Activated T-helper 9 cell treated with anti-CD3 and anti-CD28 coated beads, Interleukin-2, amount 50 U/mL, for 16 hours (primary cell): ENCODE measurements at regions not wholly inside any gene's neighbourhood (a gene's known extent, or its start where the extent isn't known, plus 50 kb on each side); places are given as distances from the start of the nearest gene placed in this dataset.

Source experiments
- DNase-seq: peaks from one replicate; pipeline ENCODE4 v3.0.0-alpha.2; 2020; ENCODE audit warnings: low read depth

DNA sequence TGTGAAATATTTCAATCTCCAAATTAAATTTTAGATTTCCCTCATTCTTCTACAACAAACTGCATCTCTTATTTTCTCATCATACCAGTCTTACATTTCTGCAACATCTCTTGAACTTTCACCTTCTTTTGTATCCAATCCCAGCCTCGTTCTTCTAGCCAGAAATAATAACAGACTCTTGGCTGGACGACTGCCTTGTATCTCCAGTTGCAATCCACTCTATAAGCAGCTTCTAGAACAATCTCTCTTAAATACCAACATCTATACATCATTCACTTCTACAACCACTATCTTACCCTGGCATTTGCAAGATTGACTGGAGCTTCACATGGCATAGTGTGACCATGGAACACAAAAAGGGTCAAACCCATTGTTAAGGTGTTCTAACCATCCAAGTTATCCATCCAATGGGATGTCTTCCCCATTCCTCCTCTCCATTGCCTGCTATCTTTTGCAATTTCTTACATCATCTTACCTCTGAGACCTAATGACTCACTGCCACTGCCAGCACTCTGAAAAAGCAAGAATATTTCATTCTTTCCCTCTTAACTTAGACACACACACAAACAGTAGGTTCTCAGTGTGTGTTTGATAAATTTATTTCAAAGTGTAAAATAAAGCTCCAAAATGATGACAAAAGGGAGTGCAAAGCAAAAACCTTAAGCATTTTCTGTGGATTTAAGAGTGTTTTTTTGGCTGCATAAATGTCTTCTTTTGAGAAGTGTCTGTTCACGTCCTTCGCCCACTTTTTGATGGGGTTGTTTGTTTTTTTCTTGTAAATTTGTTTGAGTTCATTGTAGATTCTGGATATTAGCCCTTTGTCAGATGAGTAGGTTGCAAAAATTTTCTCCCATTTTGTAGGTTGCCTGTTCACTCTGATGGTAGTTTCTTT, 145.6 kb downstream of the METTL4 start:
- DNase-seq, result no peak

DNA sequence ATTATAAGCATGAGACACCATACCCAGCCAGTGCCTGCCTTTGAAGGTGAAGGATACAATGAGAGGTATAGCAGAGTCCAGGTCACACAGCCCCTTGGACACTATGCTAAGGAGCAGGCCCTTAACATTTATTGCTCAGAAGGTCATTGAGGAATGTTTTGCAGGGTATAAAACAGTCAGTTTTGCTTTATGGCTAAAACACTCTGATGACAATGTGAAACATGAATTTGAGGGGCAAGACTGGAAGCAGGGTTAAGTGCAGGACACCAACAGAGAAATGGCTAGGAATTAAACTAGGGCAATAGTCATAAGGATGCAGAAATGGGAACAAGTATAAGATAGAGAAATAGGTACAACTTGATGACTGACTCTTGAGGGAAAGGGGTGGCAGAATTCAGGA, 141.1 kb downstream of the METTL4 start:
- no peak for DNase-seq

DNA sequence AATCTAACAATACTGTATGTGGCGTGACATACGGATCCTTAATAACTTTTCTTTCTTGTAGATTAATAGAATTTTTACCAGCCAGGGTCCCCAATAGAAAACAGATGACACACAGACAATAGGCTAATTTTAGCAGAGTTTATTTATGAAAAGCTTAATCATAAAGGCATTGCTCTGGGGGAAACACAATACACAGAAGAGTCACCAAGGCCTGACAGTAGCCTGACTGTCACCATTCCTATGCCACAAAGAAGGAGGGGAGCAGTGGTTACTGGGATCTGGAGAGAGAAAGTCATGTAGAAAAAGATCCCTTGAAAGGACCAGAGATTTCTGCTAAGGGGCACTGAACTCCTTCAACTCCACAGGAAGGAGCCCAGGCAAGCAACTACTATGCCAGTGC, 139.5 kb downstream of the METTL4 start:
- DNase-seq, result no peak

DNA sequence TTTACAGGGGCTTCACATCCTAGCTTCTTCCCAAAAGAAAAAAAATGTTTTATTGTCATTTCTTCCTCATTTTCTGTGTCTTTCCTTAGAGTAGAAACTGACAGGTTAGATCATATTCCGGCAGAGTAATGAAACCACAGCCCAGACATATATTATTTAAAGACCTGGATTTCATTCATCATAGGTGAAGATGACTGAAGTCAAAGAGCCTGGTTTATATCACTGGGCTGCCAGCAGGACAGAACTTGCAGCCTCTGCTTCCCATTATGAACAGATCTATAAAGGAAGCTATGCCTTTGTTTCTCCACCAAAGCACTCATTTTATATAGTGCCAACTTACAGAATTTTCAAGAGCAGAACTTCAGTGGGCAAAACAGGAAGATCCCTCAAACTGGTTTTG, 137.9 kb downstream of the METTL4 start:
- no peak for DNase-seq

DNA sequence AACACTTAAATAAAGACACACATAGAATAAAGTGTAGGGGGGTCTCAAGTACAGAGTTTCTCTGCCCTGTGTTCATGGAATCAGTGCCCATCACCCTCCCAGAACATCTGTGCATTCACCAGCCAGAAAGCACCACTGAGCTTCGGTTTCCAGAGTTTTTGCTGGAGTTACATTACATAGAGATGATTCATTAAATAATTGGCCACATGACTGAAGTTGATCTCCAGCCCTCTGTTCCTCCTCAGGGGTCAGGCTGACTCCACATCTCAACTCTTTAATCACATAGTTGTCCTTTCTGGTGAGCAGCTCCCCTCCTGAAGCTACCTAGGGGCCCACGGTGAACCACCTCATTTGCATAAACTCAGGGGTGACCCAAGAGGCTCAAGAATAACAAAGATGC, 129.8 kb downstream of the METTL4 start:
- no peak for DNase-seq

DNA sequence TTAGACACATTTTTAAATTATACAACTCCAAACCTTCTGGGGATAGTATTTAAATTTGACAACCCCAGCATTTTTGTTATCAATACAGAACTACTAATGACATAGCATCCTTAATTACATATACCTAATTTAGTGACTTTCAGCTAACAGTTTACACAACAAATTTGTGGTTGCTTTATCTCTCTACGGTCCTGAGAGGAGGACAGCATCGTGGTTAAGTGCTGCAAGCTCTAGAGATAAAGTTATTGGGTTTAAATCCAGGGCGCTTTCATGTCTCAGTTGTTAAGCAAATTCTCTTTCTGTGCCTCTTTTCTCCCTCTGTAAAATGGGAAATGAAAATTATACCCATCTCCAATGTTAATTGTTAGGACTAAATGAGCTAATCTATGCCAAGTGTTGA, 129.3 kb downstream of the METTL4 start:
- DNase-seq, result no peak

DNA sequence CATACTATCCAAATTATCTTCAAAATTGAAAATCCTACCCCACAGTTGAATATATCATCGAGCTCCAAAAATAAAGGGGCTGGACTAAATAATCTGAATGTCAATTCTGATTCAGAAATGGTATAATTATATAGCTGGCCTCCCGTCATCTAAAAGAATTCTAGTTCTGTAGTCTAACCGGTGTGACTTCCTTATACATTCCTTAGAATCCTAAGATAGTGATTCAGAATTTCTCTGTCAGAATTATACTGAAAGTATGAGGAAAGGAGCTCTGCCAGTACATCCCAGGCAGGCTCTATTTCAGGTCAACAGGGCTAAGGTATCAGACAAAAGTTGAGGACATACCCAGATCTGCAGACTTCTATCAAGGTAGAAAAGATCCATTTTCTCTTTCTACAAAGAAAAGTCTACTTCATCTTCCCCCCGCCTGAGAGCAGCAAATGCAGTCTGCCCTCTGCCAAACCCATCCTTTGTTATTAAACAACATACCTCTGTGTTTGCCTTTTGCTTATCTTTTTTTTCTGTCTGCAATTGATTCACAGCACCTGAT, 128.5 kb downstream of the METTL4 start:
- no peak for DNase-seq

DNA sequence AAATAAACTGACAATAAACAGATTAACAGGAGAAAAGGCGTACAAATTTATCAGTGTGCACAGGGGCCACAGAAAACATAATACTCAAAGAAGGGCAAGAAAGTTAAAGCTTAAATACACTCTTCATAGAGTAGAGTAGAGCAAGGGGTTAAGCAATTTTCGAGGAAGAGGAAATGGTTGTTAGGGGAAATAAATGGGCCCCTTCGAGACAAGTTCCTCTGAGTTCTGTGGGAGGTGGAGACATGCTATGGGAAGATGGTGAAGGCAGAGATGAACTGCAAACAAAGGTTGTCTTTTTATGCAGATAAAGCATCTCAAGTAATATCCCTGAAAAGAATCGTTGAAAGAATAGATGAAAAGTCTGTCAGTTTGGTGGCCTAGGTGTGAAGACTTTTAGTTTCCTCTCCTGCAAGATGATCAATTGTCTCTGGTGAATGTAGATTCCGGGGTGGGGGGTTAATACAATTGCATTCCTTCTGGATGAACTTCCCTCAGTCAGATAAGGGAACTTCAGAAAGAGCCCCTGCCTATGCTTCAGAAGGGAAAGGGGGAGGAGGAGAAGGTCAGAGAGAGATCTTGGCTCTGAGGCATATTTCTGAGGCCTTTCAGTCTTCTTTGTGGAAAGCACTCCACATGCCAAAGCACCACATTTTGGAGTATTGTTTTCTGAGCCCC, 127.0 kb downstream of the METTL4 start:
- DNase-seq, result no peak

DNA sequence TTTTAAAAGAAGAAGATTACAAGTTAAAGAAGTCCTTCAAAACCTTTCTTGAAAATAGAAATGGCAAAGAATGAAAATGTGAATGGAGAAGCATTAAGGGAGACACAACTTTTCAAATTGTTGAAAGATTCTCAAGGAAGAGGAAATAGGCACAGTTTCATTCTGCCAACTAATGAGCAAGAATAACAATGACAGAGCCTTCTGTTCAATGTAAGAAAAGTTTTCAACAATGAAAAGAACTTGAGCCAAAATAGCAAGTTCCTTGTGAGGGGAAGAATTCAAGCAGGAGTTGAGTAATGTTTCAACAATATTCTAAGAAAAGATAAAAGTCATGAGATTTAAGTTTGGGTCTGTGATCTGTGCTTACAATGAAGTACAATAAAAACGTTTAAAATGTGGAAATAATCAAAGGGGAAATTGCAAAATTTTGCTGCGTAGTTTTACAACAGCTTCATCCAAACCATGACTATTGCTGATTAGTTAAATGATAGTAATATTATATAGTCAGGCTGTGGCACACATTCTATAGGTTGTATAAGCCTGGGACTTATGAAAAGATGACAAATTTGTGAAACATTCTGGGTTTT, 122.6 kb downstream of the METTL4 start:
- no peak for DNase-seq

DNA sequence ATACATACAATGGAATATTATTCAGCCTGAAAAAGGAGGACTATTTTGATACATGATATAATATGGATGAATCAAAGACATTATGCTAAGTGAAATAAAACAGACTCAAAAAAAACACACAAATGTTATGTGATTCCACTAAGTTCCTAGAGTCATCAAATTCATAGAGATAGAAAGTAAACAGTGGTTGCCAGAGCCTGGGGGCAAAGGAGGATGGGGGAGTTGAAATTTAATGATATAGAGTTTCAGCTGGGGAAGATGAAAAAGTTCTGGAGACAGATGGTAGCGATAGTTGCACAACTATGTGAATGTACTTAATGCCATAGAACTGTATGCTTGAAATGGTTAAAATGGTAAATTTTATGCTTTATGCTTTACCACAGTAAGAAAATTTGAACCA, 119.7 kb downstream of the METTL4 start:
- DNase-seq, result no peak

DNA sequence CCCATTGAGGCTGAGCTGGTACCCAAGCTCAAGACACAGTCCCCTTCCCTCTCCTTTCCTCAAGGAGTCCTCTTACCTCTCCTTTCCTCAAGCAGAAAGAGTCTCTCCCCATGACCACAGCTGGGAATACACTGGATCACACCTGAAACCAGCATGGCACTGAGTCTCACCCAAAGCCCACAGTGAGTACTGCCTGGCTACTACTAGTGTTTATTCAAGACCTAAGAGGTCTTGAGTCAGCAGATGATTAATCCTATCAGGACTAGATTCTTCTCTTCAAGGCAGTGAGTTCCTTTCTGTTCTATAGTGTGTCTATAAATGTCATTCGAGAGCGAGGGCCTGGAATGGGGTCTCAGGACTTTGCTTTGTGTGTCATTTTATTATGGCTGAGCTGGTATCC, 111.4 kb downstream of the METTL4 start:
- no peak for DNase-seq

DNA sequence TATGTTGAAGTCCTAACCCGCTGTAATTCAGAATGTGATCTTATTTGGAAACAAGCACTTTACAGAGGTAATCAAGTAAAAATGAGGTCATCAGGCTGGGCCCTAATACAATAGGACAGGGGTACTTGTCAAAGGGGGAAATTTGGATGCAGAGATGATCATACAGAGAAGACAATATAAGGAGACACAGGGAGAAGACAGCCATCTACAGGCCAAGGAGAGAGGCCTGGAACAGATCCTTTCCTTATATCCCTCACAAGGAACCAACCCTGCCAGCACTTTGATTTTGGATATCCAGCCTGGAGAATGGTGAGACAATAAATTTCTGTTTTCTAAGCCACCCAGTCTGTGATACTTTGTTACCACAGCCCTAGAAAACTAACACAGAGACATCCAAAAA, 104.3 kb downstream of the METTL4 start:
- no peak for DNase-seq

DNA sequence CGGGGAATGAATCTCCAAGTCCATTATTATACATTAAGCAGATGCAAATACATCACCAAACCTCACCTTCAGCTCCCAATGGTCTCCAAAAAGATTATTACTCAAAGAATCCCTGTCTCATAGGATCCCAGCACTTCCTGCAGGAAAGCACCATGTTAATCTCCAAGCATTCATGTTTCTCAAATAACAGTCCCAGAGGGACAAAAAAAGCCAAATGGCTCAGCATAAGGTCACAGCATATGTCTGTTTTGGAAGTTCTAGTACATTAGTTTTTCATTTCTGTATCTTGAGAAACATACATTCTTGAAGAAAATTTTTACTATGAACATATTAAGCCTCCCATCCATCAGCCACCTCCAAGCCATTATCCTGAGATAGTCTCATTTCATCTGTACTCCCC, 103.3 kb downstream of the METTL4 start:
- no peak for DNase-seq

DNA sequence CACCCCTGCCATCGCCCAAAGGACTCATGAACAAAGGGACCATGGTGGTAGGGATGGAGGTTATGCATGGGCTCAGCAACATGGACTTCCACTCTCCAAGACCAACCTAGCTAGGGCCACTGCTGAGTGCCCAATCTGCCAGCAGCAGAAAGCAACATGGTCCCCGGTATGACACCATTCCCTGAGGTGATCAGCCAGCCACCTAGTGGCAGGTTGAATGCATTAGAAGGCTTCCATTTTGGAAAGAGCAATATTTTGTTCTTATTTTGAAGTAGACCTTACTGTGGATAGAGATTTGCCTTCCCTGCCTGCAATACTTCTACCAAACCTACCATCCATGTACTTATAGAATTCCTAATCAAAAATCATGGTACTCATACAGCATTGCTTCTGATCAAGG, 99.8 kb downstream of the METTL4 start:
- no peak for DNase-seq

DNA sequence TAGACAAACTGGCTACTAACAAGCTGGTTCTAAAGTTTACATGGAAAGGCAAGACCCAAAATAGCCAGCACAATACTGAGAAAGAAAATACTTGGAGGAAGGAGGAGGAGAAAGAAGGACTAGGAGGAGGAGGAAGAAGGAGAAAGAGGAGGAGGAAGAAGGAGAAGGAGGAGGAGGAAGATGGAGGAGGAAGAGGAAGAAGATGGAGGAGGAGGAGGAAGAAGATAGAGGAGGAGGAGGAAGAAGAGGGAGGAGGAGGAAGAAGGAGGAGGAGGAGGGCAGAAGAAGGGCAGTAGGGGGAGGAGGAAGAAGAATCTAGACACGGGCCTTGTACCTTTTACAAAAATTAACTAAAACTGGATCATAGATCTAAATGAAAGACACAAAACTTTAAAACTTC, 92.6 kb downstream of the METTL4 start:
- no peak for DNase-seq

DNA sequence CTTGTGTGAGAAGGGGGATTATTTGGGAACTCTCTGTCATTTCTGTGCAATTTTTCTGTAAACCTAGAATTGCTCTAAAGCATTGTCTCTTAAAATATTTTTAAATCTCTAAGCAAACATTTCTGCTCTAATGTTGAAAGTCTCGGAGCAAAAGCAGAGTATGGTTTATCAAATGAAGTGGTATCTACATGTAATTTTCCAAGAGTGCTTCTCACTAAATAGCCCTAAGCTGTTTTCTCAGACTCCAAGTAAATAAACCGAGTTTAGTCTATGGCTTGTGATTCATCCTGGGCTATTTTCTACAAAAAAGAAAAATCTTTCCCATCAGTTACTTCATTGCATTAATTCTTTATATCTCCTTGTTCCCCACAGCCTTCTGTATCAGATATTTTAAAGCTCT, 90.8 kb downstream of the METTL4 start:
- DNase-seq, result no peak

DNA sequence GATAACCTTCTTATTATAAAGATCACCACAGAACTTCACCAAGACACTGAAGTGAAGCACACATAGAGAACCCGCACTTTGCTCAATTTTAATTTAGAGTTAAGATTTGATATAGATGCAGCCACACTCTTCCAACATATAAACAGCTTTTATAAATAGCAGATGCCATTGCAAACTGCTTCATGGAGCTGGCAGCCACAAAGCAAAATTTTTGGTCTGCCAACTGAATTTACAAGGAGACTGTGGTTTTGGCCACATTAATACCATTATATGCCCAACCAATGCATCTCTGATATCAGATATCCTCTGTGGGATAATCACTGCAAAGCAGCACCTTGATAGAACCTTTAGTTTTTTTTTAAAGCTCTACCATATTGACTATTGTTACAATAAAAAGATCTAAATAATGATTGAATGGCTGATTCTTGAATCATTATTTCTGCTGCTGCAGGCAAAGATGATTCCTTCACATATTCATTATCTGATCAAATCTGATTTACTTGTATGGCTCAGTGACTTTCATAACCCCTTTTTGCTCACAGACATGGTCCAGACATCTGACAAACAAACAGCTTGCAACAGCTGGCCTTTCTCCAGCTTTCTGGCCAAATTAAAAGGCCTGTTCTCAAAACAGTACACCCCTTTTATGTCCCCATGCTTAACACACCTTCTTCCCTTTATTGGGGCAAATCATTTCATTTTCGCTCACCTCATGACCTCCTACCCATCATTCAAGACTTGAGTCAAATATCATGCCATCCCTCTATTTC, 88.4 kb downstream of the METTL4 start:
- no peak for DNase-seq

DNA sequence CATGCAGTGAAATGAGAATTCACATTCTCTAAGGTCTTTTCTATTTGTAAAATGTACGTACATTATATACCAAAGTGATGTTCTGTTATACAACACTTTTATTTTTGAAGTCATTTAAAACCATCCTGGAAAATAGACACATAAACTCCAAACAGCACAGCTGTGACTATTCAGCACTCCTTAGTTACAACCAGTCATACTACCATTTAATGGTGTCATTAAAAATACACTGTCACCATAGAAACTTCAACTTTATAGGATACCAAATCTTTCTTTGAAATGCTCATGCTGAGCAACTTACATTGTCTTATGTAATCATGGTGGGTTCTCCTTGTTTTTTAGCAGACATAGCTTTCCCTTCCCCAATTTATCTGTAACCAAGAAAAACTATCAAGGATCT, 85.3 kb downstream of the METTL4 start:
- no peak for DNase-seq

DNA sequence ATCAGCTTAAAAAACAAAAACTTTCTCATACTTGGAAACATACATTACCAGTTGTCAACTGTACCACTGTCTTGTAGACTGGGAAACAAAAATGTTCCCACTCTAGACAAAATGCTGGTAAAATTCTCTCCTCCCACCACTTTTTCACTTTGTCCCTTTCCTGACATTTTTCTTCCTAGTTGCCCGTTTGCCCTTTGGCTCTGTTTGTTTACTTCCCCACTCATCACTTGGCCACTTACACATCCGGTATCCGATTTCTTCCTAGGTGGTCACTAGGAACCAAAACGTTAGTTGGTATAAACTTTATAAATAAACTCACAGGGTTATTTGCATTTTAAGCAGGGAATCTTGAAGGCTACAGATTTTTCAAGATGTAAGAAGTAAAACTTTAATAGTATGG, 84.9 kb downstream of the METTL4 start:
- no peak for DNase-seq
